ENCODE measurements at regions not wholly inside any gene's neighbourhood (a gene's known extent, or its start where the extent isn't known, plus 50 kb on each side); places are given as distances from the start of the nearest gene placed in this dataset.

DNA sequence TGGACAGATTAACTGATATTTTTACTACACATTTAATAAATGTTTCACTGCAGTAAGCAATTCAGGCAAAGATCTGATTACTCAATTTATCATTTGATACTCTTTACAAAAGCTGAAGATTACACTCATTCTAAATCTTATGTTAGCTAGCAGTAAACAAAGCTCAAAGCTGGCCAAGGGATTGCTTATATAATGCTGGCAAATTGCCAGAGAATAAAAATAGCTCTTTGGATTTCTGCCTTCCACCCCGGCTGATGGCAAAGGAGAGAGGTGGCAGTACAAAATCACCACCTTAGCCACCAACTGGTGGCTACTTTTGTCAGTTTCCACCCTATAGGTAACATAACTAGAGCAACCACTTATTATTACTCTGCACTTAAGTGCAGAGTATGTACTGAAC, 320.5 kb downstream of the FSIP2 start:
- no peaks in the 10 kb centered on the region for H3K9me3 ChIP-seq
- no peak overlapping the region for H3K27ac ChIP-seq
- 13% methylated on average over 1 of the region's 1 CpG for WGBS
- no peaks in the 10 kb centered on the region for H3K36me3 ChIP-seq
- peaks cover 13% of the 10 kb centered on the region for H3K4me1 ChIP-seq
- no peak overlapping the region for H3K4me3 ChIP-seq
- no peaks in the 10 kb centered on the region for H3K27me3 ChIP-seq
- no peak for DNase-seq (ENCODE audit: low spot score in 2 of 2)
- TF ChIP-seq, protein P1, sequence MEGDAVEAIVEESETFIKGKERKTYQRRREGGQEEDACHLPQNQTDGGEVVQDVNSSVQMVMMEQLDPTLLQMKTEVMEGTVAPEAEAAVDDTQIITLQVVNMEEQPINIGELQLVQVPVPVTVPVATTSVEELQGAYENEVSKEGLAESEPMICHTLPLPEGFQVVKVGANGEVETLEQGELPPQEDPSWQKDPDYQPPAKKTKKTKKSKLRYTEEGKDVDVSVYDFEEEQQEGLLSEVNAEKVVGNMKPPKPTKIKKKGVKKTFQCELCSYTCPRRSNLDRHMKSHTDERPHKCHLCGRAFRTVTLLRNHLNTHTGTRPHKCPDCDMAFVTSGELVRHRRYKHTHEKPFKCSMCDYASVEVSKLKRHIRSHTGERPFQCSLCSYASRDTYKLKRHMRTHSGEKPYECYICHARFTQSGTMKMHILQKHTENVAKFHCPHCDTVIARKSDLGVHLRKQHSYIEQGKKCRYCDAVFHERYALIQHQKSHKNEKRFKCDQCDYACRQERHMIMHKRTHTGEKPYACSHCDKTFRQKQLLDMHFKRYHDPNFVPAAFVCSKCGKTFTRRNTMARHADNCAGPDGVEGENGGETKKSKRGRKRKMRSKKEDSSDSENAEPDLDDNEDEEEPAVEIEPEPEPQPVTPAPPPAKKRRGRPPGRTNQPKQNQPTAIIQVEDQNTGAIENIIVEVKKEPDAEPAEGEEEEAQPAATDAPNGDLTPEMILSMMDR (IDR thresholded peaks at IDR 0.05): no peak
- no peak for TF ChIP-seq POLR2AphosphoS5 (IDR thresholded peaks at IDR 0.05)

DNA sequence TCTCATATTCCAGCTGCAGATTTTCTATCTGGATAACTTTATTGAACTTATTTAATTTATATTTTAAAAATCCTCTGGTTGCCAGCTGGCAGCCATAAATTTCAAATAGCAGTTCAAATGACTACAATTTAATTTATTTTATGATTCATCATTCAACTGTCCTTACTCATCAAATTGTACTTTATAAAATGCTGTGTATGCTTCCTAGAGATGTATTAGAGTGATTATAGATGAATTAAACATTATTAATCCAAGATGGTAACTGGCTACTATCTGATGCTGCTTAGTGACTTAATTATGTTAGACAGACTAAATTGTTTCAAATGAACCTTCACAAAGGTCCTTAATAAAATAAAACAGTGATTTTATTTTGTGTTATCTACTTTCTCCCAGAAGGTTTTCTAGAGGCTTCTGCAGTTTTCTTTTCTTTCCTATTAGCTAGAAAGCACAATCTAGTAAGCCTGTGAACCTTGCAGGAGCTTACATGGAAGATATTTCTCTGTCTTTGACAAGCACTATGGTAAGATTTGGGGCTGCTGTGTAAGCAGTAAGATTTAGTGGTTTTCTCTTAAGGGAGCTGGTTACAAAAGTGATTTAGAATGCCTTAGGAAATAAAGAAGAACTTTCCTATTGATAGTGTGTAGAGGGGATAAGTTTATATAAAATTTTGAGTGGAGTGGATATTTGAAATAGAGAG, 322.3 kb downstream of the FSIP2 start:
- Histone ChIP-seq H3K4me1 (peaks cover 13% of the 10 kb centered on the region), H3K9me3 (no peaks in the 10 kb centered on the region), H3K27me3 (no peaks in the 10 kb centered on the region), H3K27ac (no peak overlapping the region), H3K4me3 (no peak overlapping the region), H3K36me3 (no peaks in the 10 kb centered on the region)
- DNase-seq (ENCODE audit: low spot score in 2 of 2): no peak
- no peak for TF ChIP-seq POLR2AphosphoS5 (IDR thresholded peaks at IDR 0.05)
- no peak for TF ChIP-seq POLR2A (IDR thresholded peaks at IDR 0.05)
- no peak for TF ChIP-seq EP300 (IDR thresholded peaks at IDR 0.05)
- TF ChIP-seq, protein P1 (IDR thresholded peaks at IDR 0.05): no peak

DNA sequence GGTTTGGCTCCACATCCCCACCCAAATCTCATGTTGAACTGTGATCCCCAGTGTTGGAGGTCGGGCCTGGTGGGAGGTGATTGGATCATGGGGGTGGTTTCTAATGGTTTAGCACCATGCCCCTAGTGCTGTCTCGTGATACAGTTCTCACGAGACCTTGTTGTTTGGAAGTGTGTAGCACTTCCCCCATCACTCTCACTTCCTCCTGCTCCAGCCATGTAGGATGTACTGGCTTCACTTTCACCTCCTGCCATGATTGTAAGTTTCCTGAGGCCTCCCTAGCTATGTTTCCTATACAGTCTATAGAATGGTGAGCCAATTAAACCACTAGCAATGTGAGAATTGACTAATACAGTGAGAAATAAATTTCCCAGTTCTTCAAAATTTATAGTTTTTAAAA, 325.9 kb downstream of the FSIP2 start:
- no peaks in the 10 kb centered on the region for H3K9me3 ChIP-seq
- peaks cover 6% of the 10 kb centered on the region for H3K4me1 ChIP-seq
- no peak for TF ChIP-seq POLR2A (IDR thresholded peaks at IDR 0.05)
- TF ChIP-seq, protein P1 (IDR thresholded peaks at IDR 0.05): no peak
- no peak for TF ChIP-seq POLR2AphosphoS5 (IDR thresholded peaks at IDR 0.05)
- TF ChIP-seq EP300 (IDR thresholded peaks at IDR 0.05): no peak
- WGBS: 89% methylated on average over 3 of the region's 3 CpGs
- DNase-seq (ENCODE audit: low spot score in 2 of 2): no peak
- no peak overlapping the region for H3K4me3 ChIP-seq
- no peak overlapping the region for H3K27ac ChIP-seq
- H3K36me3 ChIP-seq: no peaks in the 10 kb centered on the region
- H3K27me3 ChIP-seq: no peaks in the 10 kb centered on the region

DNA sequence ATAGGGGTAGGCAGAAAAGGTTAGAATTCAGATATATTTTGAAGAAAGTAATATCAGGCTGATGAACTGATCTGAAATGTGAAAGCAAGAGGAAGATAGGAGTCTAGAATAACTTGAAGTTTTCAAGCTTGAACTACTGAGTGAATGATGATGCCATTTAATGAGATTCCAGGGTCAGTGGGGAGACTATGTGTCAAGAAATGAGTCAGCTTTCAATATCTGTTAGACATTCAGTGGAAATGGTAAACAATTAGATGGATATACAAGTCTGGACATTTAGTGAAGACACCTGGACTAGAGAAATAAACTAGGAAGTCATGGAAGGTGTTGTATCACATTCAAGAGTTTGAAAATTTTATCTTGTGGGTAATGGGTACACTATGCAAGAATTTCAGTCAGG, 326.9 kb downstream of the FSIP2 start:
- Histone ChIP-seq H3K4me1 (peaks cover 4% of the 10 kb centered on the region), H3K9me3 (no peaks in the 10 kb centered on the region), H3K27ac (no peak overlapping the region), H3K27me3 (no peaks in the 10 kb centered on the region), H3K36me3 (no peaks in the 10 kb centered on the region), H3K4me3 (no peak overlapping the region)
- TF ChIP-seq EP300 (IDR thresholded peaks at IDR 0.05): no peak
- TF ChIP-seq POLR2A (IDR thresholded peaks at IDR 0.05): no peak
- TF ChIP-seq, protein P1 (IDR thresholded peaks at IDR 0.05): no peak
- no peak for TF ChIP-seq POLR2AphosphoS5 (IDR thresholded peaks at IDR 0.05)
- no peak for DNase-seq (ENCODE audit: low spot score in 2 of 2)

DNA sequence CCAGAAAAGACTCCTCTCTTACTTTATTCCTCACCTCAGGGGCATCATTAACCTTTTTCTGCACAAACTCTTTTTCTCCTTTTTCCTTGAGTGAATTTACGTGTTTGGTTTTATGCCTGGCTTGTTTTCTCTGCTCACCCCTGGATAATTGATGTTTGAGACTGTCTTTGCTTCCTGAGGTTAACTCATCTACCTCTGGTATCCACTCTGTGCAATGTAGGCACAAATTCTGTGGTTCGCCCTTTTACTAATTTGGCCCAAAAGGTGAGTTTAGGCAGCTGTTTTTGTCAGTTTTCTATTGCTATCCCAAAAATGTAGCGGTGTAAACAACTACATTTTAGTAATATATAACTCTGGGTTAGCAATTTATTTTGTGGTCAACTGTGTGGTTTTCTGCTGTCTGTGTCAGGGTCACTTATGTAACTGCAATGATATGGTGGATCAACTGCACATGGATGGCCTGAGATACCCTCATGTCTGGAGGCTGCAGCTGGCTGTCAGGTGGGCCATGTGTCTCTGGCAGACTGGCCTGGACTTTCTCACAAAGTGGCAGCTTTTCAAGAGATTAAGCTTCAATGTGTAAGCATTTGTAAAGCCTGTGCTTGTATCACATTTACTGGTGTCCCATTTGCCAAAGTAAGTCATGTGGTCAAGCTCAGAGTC, 329.7 kb downstream of the FSIP2 start:
- 68% methylated on average over 3 of the region's 3 CpGs for WGBS

More for the DNA sequence above, 329.7 kb downstream of the FSIP2 start:
- Histone ChIP-seq H3K27me3 (no peaks in the 10 kb centered on the region), H3K27ac (no peak overlapping the region), H3K36me3 (no peaks in the 10 kb centered on the region), H3K9me3 (no peaks in the 10 kb centered on the region), H3K4me3 (no peak overlapping the region), H3K4me1 (no peaks in the 10 kb centered on the region)
- TF ChIP-seq POLR2AphosphoS5 (IDR thresholded peaks at IDR 0.05) (no peak), EP300 (IDR thresholded peaks at IDR 0.05) (no peak), POLR2A (IDR thresholded peaks at IDR 0.05) (no peak)
- TF ChIP-seq, protein P1 (IDR thresholded peaks at IDR 0.05): no peak
- no peak for DNase-seq (ENCODE audit: low spot score in 2 of 2)
